Parathyroid adenoma (tissue), 2 donors: ENCODE measurements at regions not wholly inside any gene's neighbourhood (a gene's known extent, or its start where the extent isn't known, plus 50 kb on each side); places are given as distances from the start of the nearest gene placed in this dataset.

ENCODE experiments used
- H2AFZ ChIP-seq: fragments of 300-600 bp; sonication (generic); one replicate; pipeline ENCODE4 v1.7.0; 2017; ENCODE audit warnings: antibody characterized with exemption, mild to moderate bottlenecking
- H3K27ac ChIP-seq: fragments of 300-600 bp; sonication (generic); one replicate; pipeline ENCODE4 v1.7.0; 2017
- H3K27me3 ChIP-seq: fragments of 300-600 bp; sonication (generic); one replicate; pipeline ENCODE4 v1.7.0; 2017; ENCODE audit warnings: low read length; ENCODE audit not compliant: control insufficient read depth, insufficient read depth
- H3K36me3 ChIP-seq: fragments of 300-600 bp; sonication (generic); one replicate; pipeline ENCODE4 v1.7.0; 2017; ENCODE audit warnings: low read length; ENCODE audit not compliant: control insufficient read depth, insufficient read depth
- H3K4me1 ChIP-seq: fragments of 300-600 bp; sonication (generic); one replicate; pipeline ENCODE4 v1.7.0; 2017; ENCODE audit warnings: control low read depth
- H3K4me2 ChIP-seq: fragments of 300-600 bp; sonication (generic); one replicate; pipeline ENCODE4 v1.7.0; 2017; ENCODE audit warnings: low read length
- H3K4me3 ChIP-seq: fragments of 300-600 bp; sonication (generic); one replicate; pipeline ENCODE4 v1.7.0; 2017; ENCODE audit warnings: low read depth, low read length
- H3K79me2 ChIP-seq: fragments of 300-600 bp; sonication (generic); one replicate; pipeline ENCODE4 v1.7.0; 2017; ENCODE audit warnings: control low read depth
- H3K9ac ChIP-seq: fragments of 300-600 bp; sonication (generic); one replicate; pipeline ENCODE4 v1.7.0; 2017; ENCODE audit warnings: mild to moderate bottlenecking
- H3K9me3 ChIP-seq: fragments of 300-600 bp; sonication (generic); one replicate; pipeline ENCODE4 v1.7.0; 2017; ENCODE audit warnings: low read length; ENCODE audit not compliant: control insufficient read depth
- TF ChIP-seq, protein P1 (sequence below): fragments of 300-600 bp; sonication (generic); IDR thresholded peaks from one replicate; pipeline ENCODE4 v1.7.0; 2017; ENCODE audit warnings: antibody characterized with exemption, mild to moderate bottlenecking
- donor health status: primary hyperparathyroidism.

DNA sequence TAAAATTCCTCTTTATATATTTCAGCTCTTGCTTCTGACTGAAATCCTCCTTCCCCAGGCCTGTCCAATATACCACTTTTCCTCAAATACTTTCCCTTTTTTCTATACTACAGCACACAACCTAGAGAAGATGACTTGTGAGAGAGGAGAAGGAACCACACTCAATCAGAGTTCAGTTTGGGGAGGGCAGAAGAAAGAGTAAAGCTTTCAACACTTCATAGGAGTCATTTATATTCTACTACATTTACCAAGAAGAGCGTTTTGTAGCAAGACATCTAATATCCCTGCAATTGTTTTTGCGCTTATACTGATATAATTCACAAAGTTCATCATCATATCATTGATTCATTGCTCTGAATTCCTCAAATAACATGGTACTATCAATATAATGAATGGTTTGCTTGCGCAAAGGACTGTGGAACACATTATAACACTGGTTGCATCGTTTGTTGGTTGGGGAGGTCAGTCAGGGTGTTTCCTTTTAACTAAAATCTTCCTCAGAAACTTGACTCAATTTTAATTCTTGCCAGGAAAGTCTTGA lies 792.5 kb upstream of the CELF2 start:
- no peak overlapping the region for H3K9ac ChIP-seq
- no peak overlapping the region for H3K4me3 ChIP-seq
- H3K79me2 ChIP-seq, result no peaks in the 10 kb centered on the region
- H3K27me3 ChIP-seq, result no peaks in the 10 kb centered on the region
- H3K9me3 ChIP-seq, result no peaks in the 10 kb centered on the region
- H2AFZ ChIP-seq, result no peak overlapping the region
- H3K27ac ChIP-seq, result no peak overlapping the region
- no peaks in the 10 kb centered on the region for H3K36me3 ChIP-seq
- H3K4me1 ChIP-seq, result no peaks in the 10 kb centered on the region
- TF ChIP-seq, protein P1, sequence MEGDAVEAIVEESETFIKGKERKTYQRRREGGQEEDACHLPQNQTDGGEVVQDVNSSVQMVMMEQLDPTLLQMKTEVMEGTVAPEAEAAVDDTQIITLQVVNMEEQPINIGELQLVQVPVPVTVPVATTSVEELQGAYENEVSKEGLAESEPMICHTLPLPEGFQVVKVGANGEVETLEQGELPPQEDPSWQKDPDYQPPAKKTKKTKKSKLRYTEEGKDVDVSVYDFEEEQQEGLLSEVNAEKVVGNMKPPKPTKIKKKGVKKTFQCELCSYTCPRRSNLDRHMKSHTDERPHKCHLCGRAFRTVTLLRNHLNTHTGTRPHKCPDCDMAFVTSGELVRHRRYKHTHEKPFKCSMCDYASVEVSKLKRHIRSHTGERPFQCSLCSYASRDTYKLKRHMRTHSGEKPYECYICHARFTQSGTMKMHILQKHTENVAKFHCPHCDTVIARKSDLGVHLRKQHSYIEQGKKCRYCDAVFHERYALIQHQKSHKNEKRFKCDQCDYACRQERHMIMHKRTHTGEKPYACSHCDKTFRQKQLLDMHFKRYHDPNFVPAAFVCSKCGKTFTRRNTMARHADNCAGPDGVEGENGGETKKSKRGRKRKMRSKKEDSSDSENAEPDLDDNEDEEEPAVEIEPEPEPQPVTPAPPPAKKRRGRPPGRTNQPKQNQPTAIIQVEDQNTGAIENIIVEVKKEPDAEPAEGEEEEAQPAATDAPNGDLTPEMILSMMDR, result no peak
- H3K4me2 ChIP-seq, result no peak overlapping the region

DNA sequence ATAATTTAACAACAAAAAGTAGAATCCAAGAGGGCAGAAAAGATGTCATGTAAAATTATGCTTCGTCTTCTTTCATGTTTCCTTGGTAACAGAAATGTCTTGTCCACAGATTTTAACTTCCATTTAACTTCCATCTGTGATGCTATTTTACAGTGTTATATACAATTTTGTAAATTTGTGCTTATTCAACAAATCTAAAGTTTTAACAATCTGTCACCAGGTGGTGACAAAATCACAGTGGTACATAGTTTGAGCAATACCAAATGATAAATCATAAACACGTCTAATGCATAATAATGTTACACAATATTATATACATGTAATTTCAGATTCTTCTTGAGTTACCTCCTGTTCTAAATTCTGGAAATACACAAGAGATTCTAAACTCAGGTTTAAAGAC lies 784.4 kb upstream of the CELF2 start:
- Histone ChIP-seq H3K27me3 (no peaks in the 10 kb centered on the region), H3K36me3 (no peaks in the 10 kb centered on the region), H3K4me1 (no peaks in the 10 kb centered on the region), H3K4me2 (no peak overlapping the region), H3K79me2 (no peaks in the 10 kb centered on the region), H3K27ac (no peak overlapping the region), H3K4me3 (no peak overlapping the region), H3K9ac (no peak overlapping the region), H2AFZ (no peak overlapping the region), H3K9me3 (no peaks in the 10 kb centered on the region)
- TF ChIP-seq, protein P1, result no peak

DNA sequence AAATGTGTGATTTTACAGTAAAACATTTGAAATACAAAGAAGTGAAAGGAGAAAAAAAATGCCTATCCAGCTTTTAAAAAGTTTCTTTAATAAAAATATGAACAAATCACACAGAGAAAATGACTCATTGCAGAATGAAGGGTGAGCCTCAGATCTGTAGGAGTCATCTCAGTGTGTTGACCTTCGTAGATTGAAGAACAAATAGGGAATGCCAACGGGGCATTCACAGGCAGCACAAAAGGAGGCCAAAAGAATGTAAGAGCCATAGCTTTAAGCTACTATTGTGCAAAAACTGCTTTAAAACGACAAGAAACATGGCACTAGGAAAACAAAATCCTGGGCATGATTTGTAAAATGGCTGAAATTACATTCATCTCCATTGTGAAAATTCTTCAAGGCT lies 782.7 kb upstream of the CELF2 start:
- Histone ChIP-seq H3K4me3 (no peak overlapping the region), H3K4me2 (no peak overlapping the region), H3K4me1 (no peaks in the 10 kb centered on the region), H3K27ac (no peak overlapping the region), H2AFZ (no peak overlapping the region), H3K36me3 (no peaks in the 10 kb centered on the region), H3K9ac (no peak overlapping the region), H3K79me2 (no peaks in the 10 kb centered on the region), H3K27me3 (no peaks in the 10 kb centered on the region), H3K9me3 (no peaks in the 10 kb centered on the region)
- TF ChIP-seq, protein P1, result no peak

DNA sequence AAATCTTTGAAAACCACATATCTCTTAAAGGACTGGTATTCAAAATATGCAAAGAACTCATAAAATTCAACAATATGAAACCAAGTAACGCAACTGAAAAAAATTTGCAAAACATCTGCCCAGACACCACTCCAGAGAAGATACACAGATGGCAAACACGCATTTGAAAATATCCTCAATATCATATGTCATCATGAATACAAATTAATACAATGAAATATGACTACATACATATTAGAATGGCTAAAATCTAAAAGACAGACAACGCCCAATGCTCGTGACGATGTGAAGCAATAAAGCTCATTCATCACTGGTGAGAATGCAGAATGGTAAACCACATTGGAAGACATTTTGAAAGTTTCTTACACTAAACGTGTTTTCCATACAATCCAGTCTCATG lies 770.1 kb upstream of the CELF2 start:
- no peak overlapping the region for H2AFZ ChIP-seq
- H3K4me1 ChIP-seq, result no peaks in the 10 kb centered on the region
- no peak overlapping the region for H3K4me3 ChIP-seq
- H3K9ac ChIP-seq, result no peak overlapping the region
- H3K9me3 ChIP-seq, result no peaks in the 10 kb centered on the region
- H3K4me2 ChIP-seq, result no peak overlapping the region
- H3K79me2 ChIP-seq, result no peaks in the 10 kb centered on the region
- no peak overlapping the region for H3K27ac ChIP-seq
- TF ChIP-seq, protein P1, result no peak
- no peaks in the 10 kb centered on the region for H3K27me3 ChIP-seq
- H3K36me3 ChIP-seq, result no peaks in the 10 kb centered on the region

DNA sequence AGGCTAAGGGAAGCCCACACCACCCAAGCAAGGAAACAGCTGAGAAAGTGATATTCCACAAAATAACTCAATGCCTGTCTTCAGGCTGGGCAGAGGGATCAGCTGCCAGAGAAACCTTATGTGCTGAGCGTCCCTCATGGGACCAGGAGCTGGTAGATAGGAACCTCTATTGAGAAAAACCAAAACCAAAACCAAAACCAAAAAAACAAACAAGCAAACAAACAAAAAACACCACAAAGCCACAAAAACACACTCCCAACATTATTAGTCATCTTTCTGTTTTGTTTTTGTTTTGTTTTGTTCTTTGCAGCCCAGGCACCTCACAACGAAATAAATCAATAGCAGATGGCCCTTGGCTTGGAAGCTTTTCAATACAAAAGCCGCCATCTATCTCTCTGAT lies 760.8 kb upstream of the CELF2 start:
- no peak overlapping the region for H3K4me3 ChIP-seq
- no peak overlapping the region for H3K27ac ChIP-seq
- no peaks in the 10 kb centered on the region for H3K9me3 ChIP-seq
- no peaks in the 10 kb centered on the region for H3K27me3 ChIP-seq
- no peaks in the 10 kb centered on the region for H3K4me1 ChIP-seq
- TF ChIP-seq, protein P1, result no peak
- no peaks in the 10 kb centered on the region for H3K36me3 ChIP-seq
- no peak overlapping the region for H2AFZ ChIP-seq
- H3K4me2 ChIP-seq, result no peak overlapping the region
- H3K9ac ChIP-seq, result no peak overlapping the region
- H3K79me2 ChIP-seq, result no peaks in the 10 kb centered on the region
